Left renal pelvis (tissue), 4 donors: ENCODE measurements at regions not wholly inside any gene's neighbourhood (a gene's known extent, or its start where the extent isn't known, plus 50 kb on each side); places are given as distances from the start of the nearest gene placed in this dataset.

Source experiments
- DNase-seq, 4 donors: peaks; one replicate each; pipeline ENCODE4 v3.0.0-alpha.2; 2013; ENCODE audit warnings: low read depth in 4 of 4, low spot score in 3 of 4

DNA sequence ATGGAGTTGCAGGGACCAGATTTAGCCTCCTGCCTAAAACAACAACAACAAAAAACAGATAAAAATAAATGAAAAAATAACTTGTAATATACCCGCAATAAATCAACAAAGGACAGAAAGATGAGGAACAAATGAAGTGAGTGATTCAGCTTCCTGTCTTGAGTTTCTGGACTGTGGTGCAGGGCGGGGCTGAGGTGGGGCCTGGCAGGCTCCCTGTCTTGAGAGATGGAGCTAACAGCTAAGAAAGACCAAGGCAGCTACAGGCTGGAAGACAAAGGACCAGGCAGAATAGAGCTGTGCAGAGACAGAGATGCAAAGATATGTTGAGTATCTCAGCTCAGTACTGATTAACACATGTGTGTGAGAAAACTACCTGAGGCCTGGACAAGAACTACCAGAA lies 879.2 kb downstream of the AACS start:
- DNase-seq: no peak

DNA sequence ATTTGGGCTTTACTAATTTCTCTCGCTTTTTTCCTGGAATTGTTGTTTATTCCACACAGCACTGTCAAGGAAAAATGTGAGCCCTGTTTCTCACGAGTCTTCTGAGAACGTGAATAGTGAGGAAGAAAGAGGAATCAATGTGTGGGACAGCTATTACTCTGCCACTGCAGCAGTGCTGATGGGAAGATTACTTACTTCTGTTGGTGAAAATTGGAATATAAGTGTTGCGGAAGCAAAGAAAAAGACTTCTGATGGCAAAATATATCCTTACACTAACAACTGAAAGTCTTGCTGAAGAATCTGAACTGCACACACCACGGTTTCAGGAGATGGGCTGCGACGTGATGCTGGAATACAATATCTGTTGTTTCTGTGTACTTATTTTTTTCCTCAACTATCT lies 884.2 kb downstream of the AACS start:
- DNase-seq: no peak

DNA sequence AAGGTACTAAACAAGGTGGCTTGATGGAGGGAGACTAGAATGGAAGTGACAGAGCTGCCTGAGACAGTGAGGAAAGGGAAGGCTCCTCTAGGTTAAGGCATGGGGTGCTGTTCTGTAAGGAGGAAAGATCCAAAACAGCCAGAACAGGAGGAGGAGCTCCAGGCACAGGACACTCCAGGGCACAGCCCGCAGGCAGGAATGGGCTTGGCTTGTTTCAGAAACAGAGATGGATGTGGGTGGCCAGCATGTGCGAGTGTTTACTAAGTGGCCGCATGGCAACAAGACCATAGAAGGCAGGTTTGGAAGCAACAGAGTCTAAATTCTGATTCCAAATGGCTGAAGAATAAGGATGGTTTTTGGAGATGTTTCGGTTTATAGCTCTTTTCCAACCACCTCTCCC lies 889.1 kb downstream of the AACS start:
- DNase-seq: no peak

DNA sequence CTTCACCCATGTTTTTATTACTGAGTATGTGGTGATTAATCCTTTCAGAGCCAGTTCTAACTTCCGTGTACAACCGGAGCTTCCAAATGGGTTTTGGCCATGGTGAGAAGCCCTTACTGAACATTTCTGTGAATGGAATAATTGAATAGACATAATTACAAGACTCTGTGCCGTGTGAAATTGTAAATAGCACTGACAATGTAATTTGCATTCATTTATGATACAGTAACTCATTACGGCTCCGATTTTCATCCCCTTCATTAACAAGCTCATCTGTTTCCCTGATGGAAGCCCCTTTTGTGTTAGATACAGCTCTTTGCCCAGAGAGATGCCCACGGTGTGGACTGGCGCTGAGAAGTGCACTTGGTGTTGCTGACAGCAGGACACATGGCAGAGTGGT lies 891.0 kb downstream of the AACS start:
- DNase-seq: no peak

DNA sequence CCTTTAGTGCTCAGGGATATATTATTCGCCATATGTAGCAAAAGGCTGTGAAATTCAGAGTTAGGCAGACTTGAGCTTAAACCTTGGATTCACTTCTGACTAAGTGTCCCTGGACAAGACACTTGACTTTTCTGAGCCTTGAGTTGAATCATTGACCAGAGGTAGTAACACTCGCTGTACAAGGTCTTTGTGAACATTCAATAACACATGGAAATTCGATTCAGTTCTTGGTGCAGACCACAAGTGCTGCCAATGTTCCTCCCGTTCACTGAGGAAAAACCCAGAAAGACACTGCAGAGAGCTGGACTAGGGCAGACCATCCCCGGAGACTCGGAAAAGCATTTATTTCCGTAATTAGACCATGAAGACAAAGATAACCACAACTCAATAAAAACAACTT lies 901.4 kb downstream of the AACS start:
- DNase-seq: no peak

DNA sequence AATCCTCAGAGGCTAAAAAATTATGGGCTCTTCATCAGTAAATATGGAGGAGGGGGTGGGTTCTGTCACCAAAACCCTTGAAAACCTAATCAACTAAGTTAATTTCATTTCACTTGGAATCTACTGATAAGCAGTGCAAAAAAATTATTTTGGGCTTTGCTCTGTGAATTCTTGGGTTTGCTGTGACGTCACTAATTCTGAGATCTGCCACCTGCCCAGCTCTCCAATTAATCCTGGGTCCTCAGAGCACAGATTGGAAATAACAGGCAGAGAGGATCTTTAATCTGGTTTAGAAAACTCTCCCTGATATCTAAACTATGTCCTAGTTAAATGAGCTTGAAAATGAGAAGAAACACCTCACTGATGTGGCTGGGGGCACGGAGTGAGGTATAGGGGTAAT lies 903.2 kb downstream of the AACS start:
- no peak for DNase-seq

DNA sequence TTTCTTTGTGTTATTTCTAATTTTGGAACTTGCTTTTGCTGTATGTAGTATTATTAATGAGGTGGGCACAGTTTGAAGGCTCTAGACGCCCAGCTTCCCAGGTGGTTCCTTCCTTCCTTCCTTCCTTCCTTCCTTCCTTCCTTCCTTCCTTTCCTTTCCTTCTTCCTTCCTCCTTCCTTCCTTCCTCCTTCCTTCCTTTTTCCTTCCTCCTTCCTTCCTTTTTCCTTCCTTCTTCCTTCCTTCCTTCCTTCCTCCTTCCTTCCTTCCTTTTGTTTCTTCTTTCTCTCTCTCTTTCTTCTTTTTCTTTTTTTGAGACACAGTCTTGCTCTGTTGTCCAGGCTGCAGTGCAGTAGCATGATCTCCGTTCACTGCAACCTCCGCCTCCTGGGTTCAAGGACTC lies 906.7 kb downstream of the AACS start:
- no peak for DNase-seq

DNA sequence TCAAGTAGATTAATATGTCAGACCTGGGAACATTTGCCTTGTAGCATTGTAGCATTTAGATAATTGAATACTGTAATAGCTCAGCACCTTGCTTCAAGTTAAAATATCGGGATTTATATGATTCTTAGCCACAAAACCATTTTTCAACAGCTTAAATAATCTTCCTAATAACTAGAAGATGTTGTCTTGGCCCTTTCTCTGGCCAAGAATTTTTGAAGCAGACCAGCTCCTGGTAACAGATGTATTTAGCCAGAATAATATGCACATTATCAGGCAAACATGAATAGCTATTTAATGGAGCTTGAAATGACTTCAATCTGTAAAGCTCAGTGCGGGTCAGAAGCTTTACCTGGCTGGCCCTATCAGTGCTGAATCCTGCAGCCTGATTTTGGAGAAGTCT lies 913.1 kb downstream of the AACS start:
- DNase-seq: no peak

DNA sequence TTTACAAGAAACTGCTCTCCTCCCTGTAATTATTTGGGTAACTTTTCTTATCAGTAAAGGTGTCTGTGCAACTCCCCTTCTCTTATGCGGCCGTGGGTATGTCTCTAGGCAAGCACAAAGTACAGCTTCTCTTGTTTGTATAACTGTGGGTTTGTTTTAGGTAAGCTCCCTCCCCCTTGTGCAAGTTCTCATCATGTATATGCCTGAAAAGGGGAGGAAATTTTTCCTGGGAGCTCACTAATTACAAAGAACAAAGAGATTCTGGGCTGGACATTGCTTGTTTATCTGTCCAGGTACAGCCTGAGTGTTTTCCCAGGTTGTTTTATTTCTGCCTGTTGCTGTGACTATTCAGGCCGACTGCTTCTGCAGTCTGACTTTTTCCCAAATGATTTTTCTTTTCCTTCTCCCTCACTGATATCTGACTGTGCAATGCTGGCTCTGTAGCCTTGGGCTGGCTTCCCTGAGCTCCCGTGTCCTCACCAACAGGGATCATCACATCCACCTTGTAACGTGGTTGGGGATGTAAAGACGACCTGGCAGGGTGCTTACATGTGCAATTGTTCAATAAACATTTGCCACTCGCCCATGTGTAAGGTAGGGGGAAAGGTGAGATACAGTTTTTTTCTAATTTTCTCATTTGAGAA lies 916.5 kb downstream of the AACS start:
- no peak for DNase-seq

DNA sequence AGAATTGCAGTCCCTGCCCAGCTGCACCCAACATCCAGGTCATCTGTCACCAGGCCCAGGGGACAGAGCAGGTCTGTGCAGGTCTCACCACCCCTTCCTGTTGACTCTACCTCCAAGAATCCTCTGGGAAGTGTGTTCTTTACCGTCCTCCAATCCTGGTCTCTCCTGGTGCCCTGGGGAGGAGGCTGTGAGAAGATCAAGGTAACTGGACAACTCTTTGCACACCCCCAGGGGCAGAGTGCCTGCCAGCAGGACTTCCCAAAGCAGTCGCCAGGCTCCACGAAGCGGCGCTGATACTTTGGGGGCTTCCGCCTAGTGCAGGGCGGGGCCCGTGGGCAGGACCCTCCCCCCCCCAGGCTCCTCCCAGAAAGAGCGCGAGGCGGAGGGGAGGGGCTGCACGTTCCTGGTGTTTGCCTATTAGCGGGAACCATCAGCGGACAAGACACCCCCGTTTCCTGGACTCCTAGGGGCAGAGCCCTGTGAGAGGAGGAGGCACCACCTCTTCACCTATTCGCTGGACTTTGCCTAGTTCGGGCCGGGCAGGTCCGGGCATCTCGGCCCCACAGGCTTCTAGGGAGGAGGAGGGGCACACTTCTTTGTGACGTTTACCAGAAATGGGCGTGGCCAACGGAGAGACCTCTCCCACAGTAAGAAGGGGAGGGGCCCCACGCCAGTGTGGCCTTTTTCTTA lies 918.0 kb downstream of the AACS start:
- peak; percentile 70 to 85 (median 76) for DNase-seq

DNA sequence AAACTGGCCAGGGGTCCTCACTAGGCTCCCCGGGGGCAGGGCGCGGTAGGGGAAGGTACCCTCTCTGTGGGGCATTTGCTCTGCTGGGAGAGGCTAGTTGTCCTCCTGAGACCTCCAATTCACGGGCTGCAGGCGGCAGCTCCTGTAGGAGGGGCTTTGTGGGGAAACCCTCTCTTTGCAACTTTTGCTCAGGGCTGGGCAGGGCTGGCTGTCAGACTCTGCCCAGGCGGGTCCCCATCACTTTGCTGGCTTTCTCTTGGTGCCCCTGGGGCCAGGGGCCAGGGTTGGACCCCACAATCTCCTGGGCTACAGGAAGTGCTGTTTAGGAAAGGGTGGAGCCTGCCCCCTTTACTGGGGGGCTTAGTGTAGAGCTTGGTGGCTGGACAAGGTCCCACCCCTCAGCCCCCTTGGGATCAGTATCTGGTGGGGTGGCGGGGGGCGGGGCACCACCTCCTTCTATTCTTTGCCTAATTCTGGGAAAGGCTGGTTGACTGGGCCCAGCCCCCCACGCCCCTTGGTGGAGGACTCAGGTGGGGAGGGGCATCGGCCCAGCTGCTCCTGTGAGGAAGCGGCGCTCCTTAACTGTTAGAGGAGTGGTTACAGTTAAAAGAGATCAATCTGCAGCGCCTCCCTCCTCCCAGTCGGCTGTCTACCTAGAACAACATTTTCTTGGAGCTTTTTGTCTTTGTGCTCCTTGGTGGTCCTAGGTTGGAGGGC lies 918.7 kb downstream of the AACS start:
- peak in 2 of 4 donors; percentile 2 to 10 for DNase-seq

DNA sequence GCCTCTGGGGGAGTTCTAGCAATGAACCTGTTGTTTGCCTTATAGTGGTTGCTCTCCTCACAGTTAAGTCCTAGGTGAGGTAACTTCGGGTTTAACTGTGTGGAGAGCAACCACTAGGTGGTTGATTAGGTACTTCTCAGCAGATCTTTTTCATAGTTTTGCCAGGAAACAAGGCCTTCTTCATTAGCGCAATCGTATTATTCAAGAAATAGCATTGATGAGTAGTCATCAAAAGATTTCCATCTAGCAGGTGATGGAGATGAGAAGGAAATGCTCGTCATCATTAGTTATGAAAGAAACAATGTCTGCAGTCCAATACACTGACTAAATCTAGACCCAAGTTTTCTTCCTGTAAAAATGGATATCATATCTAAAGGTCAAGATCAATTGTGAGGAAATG lies 923.3 kb downstream of the AACS start:
- no peak for DNase-seq

DNA sequence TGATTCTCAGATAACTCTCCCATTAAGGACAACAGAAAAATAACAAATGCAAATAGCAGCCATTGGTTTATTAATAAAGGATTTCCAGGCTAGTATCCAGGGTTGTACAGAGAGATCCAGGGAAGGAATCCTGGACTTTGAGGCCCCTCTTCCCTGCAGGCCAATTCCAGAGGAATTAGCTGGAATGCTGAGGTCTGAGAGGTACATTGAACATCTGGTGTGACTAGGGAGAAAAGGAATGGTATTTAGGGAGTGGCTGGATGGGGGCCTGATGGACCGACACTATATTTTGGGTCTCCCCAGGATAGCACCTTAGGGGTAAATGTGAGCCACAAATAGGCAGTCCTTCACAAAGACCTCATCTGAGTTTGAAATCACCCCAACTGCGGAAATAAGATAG lies 924.5 kb downstream of the AACS start:
- DNase-seq: no peak

DNA sequence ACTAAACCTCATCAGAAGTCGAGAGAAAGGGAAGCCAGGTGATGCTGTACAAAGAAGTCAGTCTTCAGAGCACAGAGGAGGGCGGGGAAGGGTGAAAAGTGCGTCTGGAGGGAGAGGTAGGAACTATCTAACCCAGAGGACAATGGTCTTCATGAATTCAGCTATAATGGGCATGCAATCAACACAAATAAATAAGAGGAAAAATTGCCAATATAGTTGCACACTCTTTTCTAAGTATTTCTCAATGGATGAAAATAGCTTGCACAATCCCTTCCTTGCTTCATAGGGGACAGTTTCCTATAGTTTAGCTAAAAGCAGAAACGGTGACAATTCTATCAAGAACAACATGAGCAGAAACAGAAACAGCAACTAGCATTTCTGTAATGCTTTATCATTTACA lies 931.2 kb downstream of the AACS start:
- no peak for DNase-seq

DNA sequence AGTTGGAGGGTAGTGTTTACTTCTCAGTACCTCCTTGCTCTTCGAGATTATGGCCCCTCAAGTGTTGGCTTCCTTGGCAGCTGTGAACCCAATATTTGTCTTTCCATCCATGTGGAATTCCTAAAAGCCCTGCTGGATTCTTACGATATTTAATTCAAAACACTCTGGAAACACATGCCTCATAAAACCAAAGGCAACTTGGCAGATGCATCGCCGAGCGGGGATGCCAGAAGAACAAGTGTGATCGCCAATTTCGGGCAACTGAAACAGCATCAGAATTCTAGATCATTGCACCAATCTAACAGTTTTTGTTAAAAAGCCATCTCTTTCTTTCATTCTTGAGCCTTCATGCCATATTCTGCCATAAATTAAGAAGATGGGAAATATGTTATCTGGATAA lies 934.4 kb downstream of the AACS start:
- DNase-seq: no peak

DNA sequence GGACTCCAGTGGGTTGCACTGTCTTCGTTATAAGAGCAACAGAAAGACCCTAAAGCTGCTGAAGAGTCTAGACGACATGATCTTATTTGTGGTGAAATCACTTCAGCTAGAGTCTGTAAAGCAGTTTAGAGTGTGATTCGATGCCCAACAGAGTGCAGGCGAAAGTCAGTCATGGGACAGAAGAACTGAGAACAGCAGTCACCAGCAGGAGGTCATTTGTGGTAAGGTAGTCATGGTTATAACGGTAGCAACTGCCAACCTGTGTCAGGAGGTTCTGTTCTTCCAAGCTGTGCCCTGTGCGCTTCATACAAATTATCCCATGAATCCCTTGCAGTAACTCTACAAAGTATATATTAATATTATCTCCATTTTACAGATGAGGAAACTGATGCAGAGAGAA lies 954.1 kb downstream of the AACS start:
- no peak for DNase-seq

DNA sequence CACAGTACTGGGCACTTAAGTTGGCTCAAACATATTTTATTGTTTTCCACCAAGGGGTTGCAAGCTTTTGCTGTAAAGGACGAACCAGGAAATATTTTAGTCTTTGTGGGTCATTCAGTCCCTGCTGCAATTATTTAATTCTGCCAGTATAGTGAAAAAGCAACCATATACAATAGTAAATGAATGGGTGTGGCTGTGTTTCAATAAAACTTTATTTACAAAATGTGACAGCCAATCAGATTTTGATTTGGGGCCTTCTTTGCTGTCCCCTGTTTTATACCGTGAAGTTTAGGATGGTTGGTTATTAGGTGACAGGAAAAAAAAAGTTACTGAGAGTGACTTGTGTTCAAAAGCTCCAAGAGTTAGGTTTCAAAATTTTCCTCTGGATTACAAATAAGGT lies 956.4 kb downstream of the AACS start:
- DNase-seq: no peak

DNA sequence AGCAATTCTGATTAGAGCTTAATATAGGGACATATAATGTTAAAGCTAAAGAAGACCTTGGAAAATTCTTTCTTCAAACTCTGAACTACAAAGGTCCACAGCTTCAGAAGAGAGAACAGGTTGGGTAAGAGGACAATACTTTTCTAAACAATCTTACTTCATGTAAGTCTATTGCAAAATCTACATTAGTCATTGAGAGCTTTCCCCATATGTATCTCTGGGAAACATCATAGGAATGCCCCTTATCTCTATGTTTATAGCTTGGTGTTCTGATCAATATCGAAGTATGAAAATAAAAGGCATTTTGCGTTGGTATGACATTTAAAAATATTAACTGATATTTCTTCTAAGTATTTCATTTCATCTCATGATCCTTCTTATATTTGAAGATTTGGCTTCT lies 962.6 kb downstream of the AACS start:
- no peak for DNase-seq

DNA sequence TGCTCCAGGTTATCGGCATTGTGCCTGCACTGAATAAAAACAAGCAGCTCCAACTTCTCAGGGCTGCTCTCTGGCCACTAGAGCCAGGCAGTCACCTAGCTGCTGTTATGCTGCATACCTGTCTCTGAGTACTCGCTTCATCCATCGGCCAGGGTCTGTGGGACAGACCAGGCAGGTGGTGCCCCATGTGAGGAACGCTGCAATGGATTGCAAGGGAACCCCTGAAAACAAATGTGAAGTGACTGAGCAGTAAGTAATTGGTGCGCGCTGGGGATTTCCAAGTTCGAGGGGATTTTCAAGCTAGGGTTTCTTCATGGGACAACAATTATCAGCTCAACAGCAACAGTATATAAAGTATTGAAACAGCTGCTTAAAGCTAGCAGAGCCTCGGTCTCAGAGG lies 965.3 kb downstream of the AACS start:
- DNase-seq: no peak

DNA sequence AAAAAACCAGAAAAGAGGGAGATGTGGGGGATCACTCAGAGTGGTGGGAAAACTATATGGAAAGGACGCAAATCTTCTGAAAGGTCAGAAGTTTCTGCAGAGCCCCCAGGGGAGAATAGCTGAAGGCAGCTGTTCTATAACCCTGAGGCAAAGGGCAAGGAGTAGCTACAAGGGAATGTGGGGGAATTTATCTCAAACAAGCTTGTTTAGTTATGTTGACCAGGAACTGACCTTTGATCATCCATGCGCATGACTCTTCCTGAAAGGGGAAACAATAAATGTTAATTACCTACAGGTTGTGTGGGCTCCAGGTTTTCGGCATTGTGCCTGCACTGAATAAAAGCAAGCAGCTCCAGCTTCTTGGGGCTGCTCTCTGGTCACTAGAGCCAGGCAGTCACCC lies 968.5 kb downstream of the AACS start:
- DNase-seq: no peak

DNA sequence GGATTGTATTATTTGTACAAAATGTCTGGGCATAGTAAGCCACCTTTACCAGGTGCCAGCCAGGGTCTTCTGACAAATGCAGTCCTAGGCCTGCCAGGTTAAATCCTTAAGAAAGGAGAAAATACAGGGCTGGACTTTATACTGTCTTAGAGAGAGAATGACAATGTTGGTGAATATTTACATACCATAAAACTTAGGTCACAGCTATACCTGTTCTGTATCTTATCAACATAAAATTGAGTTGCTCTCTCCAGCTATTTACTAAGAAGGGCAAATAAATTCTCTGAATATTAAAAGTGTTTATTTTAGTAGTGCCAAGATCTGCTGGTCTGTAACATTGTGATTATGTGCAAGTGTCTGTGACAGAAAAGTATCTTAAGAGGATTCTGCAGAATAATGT lies 971.1 kb downstream of the AACS start:
- DNase-seq: no peak

DNA sequence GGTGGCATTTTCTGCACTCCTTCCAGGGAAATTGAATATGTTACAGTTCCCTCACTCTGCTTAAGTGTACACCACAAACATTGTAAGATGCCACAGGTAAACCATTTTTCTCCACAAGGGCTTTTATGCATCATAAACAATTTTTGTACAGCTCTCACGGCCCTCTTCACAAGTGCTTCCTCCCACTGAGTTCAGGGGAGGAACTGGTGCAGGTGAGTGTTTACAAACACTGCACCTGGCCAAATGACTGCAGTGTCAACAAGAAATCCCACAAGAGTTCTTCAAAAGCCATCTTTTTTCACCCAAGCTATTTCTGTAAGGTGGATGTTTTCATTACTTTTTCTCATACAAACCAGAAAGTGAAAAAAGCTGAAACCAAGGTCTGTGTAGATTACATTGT lies 973.2 kb downstream of the AACS start:
- no peak for DNase-seq
